Sigmoid colon (tissue), 6 donors: ENCODE measurements at regions not wholly inside any gene's neighbourhood (a gene's known extent, or its start where the extent isn't known, plus 50 kb on each side); places are given as distances from the start of the nearest gene placed in this dataset.

Experiments
- DNase-seq: peaks from one replicate; pipeline ENCODE4 v3.0.0-alpha.2; 2019
- H3K27ac ChIP-seq, 4 donors: fragments of 200-600 bp; sonication (generic); one replicate each; pipeline ENCODE4 v1.5.1; 2016 to 2019; ENCODE audit warnings: mild to moderate bottlenecking in 1 of 4
- H3K27me3 ChIP-seq, 3 donors: fragments of 200-600 bp; sonication (generic); one replicate each; pipeline ENCODE4 v1.5.1; 2019; ENCODE audit warnings: mild to moderate bottlenecking in 1 of 3
- H3K36me3 ChIP-seq, 4 donors: fragments of 200-600 bp; sonication (generic); one replicate each; pipeline ENCODE4 v1.5.1; 2016 to 2019
- H3K4me1 ChIP-seq, 4 donors: fragments of 200-600 bp; sonication (generic); one replicate each; pipeline ENCODE4 v1.5.1; 2017 to 2019
- H3K4me3 ChIP-seq, 4 donors: fragments of 200-600 bp; sonication (generic); one replicate each; pipeline ENCODE4 v1.5.1; 2017 to 2019; ENCODE audit warnings: mild to moderate bottlenecking in 2 of 4, moderate library complexity in 1 of 4
- H3K9me3 ChIP-seq, 4 donors: fragments of 200-600 bp in 3 of 4; sonication (generic) in 3 of 4; one replicate each; pipeline versions ENCODE4 v1.5.1 to v1.6.1; 2013 to 2019
- EP300 ChIP-seq, 4 donors: sonication (generic); formaldehyde crosslinking; IDR thresholded peaks; one replicate each; pipeline ENCODE4 v1.6.1; 2017; ENCODE audit warnings: antibody characterized with exemption in 4 of 4
- POLR2A ChIP-seq, 2 donors: fragments of 450-650 bp; IDR thresholded peaks; one replicate each; pipeline ENCODE4 v1.6.1; 2016; ENCODE audit warnings: antibody characterized with exemption in 2 of 2, mild to moderate bottlenecking in 2 of 2, moderate library complexity in 2 of 2
- POLR2AphosphoS5 ChIP-seq, 4 donors: sonication (generic); formaldehyde crosslinking; IDR thresholded peaks; one replicate each; pipeline ENCODE4 v1.6.1; 2017; ENCODE audit warnings: antibody characterized with exemption in 4 of 4
- WGBS, 2 donors: extraction: QIAGEN DNeasy Blood & Tissue Kit; methylation state at CpG; one replicate each; pipeline ENCODE4 v1.1.7; 2013; 5-methylcytosine and 5-hydroxymethylcytosine counted together
- intact Hi-C: fragments of 100-400 bp; cut with DNase I; formaldehyde crosslinking; loops from one replicate; pipeline ENCODE4 v1.15.1; 2023
- TF ChIP-seq, protein P1 (sequence below), 4 experiments: fragments of 450-650 bp in 3 of 4; fragments of 200-600 bp in 1 of 4; IDR thresholded peaks; one replicate each; pipeline ENCODE4 v1.5.1; 2016 to 2019; ENCODE audit warnings: antibody characterized with exemption in 4 of 4, mild to moderate bottlenecking in 3 of 4, moderate library complexity in 2 of 4
- donor health status: healthy with polysubstance abuse.
- donor health status: healthy.

DNA sequence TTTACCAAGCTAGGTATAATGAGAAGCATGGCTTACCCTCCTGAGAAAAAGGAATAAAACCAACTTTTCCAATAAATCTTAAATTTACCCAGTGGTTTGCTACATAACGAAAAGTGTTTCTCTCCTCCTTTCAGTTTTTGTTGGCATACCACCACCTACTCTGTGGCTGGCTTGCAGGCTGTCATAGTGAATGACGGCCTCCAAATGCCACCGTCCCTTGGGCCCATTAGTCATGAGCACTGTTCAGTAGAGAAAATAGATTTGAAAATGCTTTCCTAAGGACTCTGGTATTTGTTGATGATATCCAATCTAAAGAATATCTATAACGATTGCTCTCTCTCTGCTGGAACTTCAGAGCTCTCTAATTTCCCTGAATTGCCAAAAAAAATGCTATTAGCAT, 488.3 kb downstream of the MAGEE1 start:
- no peak overlapping the region for H3K27ac ChIP-seq
- 85 to 87% methylated on average over 4 of the region's 4 CpGs for WGBS, 2 donors
- TF ChIP-seq, protein P1, sequence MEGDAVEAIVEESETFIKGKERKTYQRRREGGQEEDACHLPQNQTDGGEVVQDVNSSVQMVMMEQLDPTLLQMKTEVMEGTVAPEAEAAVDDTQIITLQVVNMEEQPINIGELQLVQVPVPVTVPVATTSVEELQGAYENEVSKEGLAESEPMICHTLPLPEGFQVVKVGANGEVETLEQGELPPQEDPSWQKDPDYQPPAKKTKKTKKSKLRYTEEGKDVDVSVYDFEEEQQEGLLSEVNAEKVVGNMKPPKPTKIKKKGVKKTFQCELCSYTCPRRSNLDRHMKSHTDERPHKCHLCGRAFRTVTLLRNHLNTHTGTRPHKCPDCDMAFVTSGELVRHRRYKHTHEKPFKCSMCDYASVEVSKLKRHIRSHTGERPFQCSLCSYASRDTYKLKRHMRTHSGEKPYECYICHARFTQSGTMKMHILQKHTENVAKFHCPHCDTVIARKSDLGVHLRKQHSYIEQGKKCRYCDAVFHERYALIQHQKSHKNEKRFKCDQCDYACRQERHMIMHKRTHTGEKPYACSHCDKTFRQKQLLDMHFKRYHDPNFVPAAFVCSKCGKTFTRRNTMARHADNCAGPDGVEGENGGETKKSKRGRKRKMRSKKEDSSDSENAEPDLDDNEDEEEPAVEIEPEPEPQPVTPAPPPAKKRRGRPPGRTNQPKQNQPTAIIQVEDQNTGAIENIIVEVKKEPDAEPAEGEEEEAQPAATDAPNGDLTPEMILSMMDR (IDR thresholded peaks at IDR 0.05): no peak
- TF ChIP-seq EP300 (IDR thresholded peaks at IDR 0.05) (no peak), POLR2A (IDR thresholded peaks at IDR 0.05) (no peak), POLR2AphosphoS5 (IDR thresholded peaks at IDR 0.05) (no peak)

DNA sequence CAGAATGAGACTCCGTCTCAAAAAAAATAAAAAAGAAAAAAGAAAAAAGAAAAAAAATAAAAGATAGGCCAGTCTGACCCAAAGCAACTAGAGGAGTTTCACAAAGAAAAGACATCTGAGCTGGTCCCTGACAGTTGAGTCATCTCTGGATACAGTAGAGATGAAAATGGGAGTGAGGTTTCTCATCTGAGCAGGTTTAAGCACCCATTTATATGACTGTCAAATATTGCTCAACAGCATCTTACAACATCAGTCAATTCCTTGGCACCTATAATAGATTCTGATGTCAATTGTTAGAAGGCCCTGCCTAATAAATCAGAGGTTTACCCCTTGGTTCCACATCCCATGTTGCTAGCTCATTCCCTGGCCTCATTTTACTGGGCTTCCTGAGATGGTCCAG, 490.5 kb downstream of the MAGEE1 start:
- Histone ChIP-seq H3K9me3 (no peaks in the 10 kb centered on the region), H3K27me3 (no peaks in the 10 kb centered on the region), H3K27ac (no peak overlapping the region), H3K36me3 (no peaks in the 10 kb centered on the region), H3K4me3 (no peak overlapping the region), H3K4me1 (no peaks in the 10 kb centered on the region)
- WGBS, 2 donors: 94 to 100% methylated on average over 1 of the region's 1 CpG
- TF ChIP-seq EP300 (IDR thresholded peaks at IDR 0.05) (no peak), POLR2AphosphoS5 (IDR thresholded peaks at IDR 0.05) (no peak), POLR2A (IDR thresholded peaks at IDR 0.05) (no peak)
- TF ChIP-seq, protein P1 (IDR thresholded peaks at IDR 0.05): no peak
- DNase-seq: no peak
- intact Hi-C loops: no loop called here

More for the DNA sequence above, 488.3 kb downstream of the MAGEE1 start:
- DNase-seq: no peak
- H3K27me3 ChIP-seq: no peaks in the 10 kb centered on the region
- intact Hi-C loops: no loop called here
- H3K9me3 ChIP-seq: no peaks in the 10 kb centered on the region
- no peaks in the 10 kb centered on the region for H3K36me3 ChIP-seq
- no peak overlapping the region for H3K4me3 ChIP-seq
- H3K4me1 ChIP-seq: no peaks in the 10 kb centered on the region

DNA sequence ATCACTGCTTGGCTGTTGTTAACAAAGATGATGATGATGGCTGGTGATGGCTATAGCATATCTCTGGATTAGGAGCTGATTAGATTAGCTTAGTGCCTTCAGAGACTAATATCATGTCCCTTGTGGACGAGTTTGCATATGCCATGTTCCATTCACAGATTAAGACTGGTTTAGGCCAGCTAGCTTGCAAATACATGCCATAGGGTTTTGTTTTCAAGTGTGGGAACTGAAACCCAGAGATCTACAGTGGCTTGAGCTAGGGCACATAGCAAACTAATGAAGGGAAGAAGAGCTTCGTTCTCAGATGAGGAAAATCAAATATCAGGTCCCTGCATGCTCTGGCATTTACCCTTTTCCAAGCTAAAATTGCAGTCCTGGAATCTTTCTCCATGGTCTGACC, 492.3 kb downstream of the MAGEE1 start:
- intact Hi-C loops: no loop called here
- 61 to 79% methylated on average over 2 of the region's 2 CpGs for WGBS, 2 donors
- Histone ChIP-seq H3K27me3 (no peaks in the 10 kb centered on the region), H3K4me3 (no peak overlapping the region), H3K4me1 (no peaks in the 10 kb centered on the region), H3K27ac (no peak overlapping the region), H3K36me3 (no peaks in the 10 kb centered on the region), H3K9me3 (no peaks in the 10 kb centered on the region)
- DNase-seq: no peak
- no peak for TF ChIP-seq POLR2AphosphoS5 (IDR thresholded peaks at IDR 0.05)
- TF ChIP-seq EP300 (IDR thresholded peaks at IDR 0.05): no peak
- TF ChIP-seq, protein P1 (IDR thresholded peaks at IDR 0.05): no peak
- no peak for TF ChIP-seq POLR2A (IDR thresholded peaks at IDR 0.05)

DNA sequence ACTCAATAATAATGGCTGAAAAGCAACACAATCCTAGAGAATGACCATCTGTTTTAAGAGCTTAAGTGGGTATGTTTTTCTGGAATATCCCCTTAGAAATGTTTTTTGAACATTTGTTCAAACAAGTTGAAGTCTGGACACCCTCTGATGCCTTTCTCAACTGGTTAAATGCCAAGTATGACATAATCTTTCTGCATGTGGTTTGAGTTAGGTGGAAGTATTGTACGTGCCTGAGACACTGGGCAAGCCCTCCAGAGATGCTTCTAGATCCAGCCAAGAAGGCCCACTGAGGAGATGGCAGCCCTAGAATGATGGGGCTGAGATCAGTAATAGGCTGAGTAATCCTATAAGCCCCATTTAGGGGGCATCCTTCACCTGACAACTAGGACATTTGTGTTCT, 493.1 kb downstream of the MAGEE1 start:
- DNase-seq: no peak
- TF ChIP-seq POLR2A (IDR thresholded peaks at IDR 0.05) (no peak), EP300 (IDR thresholded peaks at IDR 0.05) (no peak), POLR2AphosphoS5 (IDR thresholded peaks at IDR 0.05) (no peak)
- TF ChIP-seq, protein P1 (IDR thresholded peaks at IDR 0.05): no peak
- no peak overlapping the region for H3K4me3 ChIP-seq
- H3K4me1 ChIP-seq: no peaks in the 10 kb centered on the region
- intact Hi-C loops: no loop called here
- WGBS, 2 donors: 66 to 70% methylated on average over 1 of the region's 1 CpG
- H3K36me3 ChIP-seq: no peaks in the 10 kb centered on the region
- H3K27me3 ChIP-seq: no peaks in the 10 kb centered on the region
- no peak overlapping the region for H3K27ac ChIP-seq
- no peaks in the 10 kb centered on the region for H3K9me3 ChIP-seq

DNA sequence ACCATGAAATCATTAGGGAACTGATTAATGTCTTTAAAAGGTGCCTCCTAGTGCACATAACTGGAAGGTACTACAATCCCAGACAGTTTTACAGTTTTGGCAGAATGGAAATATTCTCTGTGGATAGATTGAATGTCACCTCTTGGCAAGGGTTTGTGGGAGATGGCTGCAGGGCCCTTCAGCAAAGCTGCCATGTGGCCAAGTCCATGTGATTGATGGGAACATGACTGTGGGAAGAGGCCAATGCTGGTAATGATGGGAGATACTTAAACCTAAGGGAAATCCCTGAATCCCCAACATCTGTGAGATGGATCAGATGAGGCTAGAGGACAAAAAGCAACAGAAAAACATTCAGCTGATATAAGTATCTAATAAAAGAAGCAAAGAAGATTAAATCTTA, 493.7 kb downstream of the MAGEE1 start:
- Histone ChIP-seq H3K36me3 (no peaks in the 10 kb centered on the region), H3K27ac (no peak overlapping the region), H3K27me3 (no peaks in the 10 kb centered on the region), H3K9me3 (no peaks in the 10 kb centered on the region), H3K4me3 (no peak overlapping the region), H3K4me1 (no peaks in the 10 kb centered on the region)
- DNase-seq: no peak
- intact Hi-C loops: no loop called here
- TF ChIP-seq EP300 (IDR thresholded peaks at IDR 0.05): no peak
- no peak for TF ChIP-seq POLR2A (IDR thresholded peaks at IDR 0.05)
- TF ChIP-seq, protein P1 (IDR thresholded peaks at IDR 0.05): no peak
- no peak for TF ChIP-seq POLR2AphosphoS5 (IDR thresholded peaks at IDR 0.05)
